ENCODE measurements at regions not wholly inside any gene's neighbourhood (a gene's known extent, or its start where the extent isn't known, plus 50 kb on each side); places are given as distances from the start of the nearest gene placed in this dataset.
"Not testable (repeated sequence)": the region's sequence is repeated elsewhere in the genome, so short reads cannot be mapped to it uniquely, and the experiment has no call there.

DNA sequence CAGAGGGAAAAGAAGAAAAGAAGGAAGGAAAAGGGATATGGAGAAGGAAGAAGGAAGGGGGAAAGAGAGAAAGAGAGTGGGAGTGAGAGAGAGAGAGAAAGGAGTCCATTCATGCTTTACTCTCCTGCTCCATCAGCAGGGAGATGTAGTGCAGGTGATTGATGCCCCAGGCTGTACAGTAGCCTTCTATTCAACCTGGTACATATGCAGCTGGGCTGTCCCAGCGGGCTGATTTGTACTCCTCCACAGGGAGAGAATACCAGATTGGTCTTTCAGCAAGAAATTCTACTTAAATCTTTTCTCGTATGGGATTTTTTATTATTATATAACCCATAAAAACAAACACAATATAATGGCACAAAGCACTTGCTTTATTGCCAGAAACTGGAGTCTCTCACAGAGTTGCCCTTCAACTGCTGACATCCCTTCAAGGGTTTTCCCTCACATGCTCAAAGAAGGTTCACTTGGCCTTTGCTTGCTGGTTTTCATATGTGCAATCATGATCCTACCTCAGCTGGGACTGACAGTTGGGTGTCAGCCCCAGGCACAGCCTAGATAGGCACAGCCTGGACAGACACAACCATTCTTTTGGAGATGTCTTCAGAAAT, 380.1 kb upstream of the RIOK2 start:
- Mint-ChIP-seq H3K36me3 (no peaks in the 10 kb centered on the region), H3K27ac (no peak overlapping the region), H3K9me3 (peaks cover 34% of the 10 kb centered on the region), H3K4me3 (no peak overlapping the region), H3K27me3 (ENCODE audit: low read depth) (no peaks in the 10 kb centered on the region), H3K4me1 (no peaks in the 10 kb centered on the region)
- no peak for TF ChIP-seq CTCF (IDR thresholded peaks at IDR 0.05; ENCODE audit: unreplicated experiment)
- no peak for DNase-seq (ENCODE audit: low spot score in 2 of 2, unreplicated experiment in 2 of 2)

DNA sequence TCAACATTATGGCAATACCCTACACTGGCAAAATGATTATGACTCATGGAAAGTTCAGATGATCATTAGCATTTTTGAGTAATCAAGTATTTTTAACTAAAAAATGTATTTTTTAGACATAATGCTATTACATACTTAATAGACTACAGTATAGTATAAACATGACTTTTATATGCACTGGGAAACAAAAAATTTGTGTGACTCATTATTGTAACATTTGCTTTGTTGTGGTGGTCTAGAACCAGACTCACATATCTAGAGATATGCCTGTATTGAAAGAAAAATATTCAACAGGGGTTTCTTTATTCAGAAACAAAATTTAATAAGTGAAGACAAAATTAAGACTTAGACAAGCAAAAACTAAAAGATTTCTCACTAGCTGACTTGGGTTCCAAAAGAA, 385.3 kb upstream of the RIOK2 start:
- Mint-ChIP-seq H3K36me3 (peaks cover 1% of the 10 kb centered on the region), H3K27ac (no peak overlapping the region), H3K4me3 (no peak overlapping the region), H3K4me1 (no peaks in the 10 kb centered on the region), H3K9me3 (peaks cover 64% of the 10 kb centered on the region), H3K27me3 (ENCODE audit: low read depth) (no peaks in the 10 kb centered on the region)
- no peak for TF ChIP-seq CTCF (IDR thresholded peaks at IDR 0.05; ENCODE audit: unreplicated experiment)
- DNase-seq (ENCODE audit: low spot score in 2 of 2, unreplicated experiment in 2 of 2), result no peak

DNA sequence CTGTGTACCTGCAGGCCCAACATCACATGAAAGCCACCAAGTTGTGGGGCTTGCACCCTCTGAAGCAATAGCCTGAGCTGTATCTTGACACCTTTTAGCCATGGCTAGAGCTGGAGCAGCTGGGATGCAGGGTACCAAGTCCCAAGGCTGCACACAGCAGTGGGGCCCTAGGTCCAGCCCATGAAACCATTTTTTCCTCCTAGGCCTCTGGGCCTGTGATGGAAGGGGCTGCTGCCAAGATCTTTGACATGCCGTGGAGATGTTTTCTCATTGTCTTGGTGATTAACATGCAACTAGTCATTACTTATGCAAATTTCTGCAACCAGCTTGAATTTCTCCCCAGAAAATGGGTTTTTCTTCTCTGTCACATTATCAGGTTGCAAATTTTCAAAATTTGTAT, 387.2 kb upstream of the RIOK2 start:
- H3K4me1 Mint-ChIP-seq, result no peaks in the 10 kb centered on the region
- DNase-seq (ENCODE audit: low spot score in 2 of 2, unreplicated experiment in 2 of 2), result no peak
- H3K36me3 Mint-ChIP-seq, result peaks cover 1% of the 10 kb centered on the region
- H3K9me3 Mint-ChIP-seq, result peaks cover 64% of the 10 kb centered on the region
- TF ChIP-seq CTCF (IDR thresholded peaks at IDR 0.05; ENCODE audit: unreplicated experiment), result no peak
- H3K27me3 Mint-ChIP-seq (ENCODE audit: low read depth), result no peaks in the 10 kb centered on the region
- H3K27ac Mint-ChIP-seq, result no peak overlapping the region
- H3K4me3 Mint-ChIP-seq, result no peak overlapping the region

DNA sequence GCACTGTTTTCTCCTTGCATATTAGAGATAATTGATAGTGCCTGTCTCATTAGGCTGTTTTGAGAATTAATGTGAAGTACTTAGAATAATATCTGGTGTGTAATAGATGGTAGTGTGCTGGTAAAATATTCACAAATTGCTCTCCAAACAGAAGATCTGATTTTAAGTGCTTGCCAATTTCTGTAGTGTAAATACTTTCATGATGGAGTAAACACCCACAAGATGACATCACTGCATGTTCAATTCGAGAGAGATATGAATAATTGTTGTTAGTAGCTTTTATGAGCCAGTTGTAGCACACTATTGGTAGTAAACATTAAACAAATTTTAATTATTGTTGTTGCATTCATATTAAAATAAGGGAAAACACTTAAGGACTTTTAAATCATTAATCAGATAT, 392.3 kb upstream of the RIOK2 start:
- no peak for DNase-seq (ENCODE audit: low spot score in 2 of 2, unreplicated experiment in 2 of 2)
- H3K9me3 Mint-ChIP-seq, result peaks cover 38% of the 10 kb centered on the region
- no peaks in the 10 kb centered on the region for H3K4me1 Mint-ChIP-seq
- H3K36me3 Mint-ChIP-seq, result no peaks in the 10 kb centered on the region
- H3K4me3 Mint-ChIP-seq, result no peak overlapping the region
- no peak for TF ChIP-seq CTCF (IDR thresholded peaks at IDR 0.05; ENCODE audit: unreplicated experiment)
- no peak overlapping the region for H3K27ac Mint-ChIP-seq
- no peaks in the 10 kb centered on the region for H3K27me3 Mint-ChIP-seq (ENCODE audit: low read depth)

- TF ChIP-seq CTCF (IDR thresholded peaks at IDR 0.05; ENCODE audit: unreplicated experiment), result no peak
- Mint-ChIP-seq H3K36me3 (no peaks in the 10 kb centered on the region), H3K27ac (no peak overlapping the region), H3K27me3 (ENCODE audit: low read depth) (no peaks in the 10 kb centered on the region), H3K4me3 (no peak overlapping the region), H3K4me1 (no peaks in the 10 kb centered on the region), H3K9me3 (peaks cover 26% of the 10 kb centered on the region)
- DNase-seq (ENCODE audit: low spot score in 2 of 2, unreplicated experiment in 2 of 2), result no peak
Measured at GRCh38 chr5:97576956-97577355, 393.9 kb upstream of the RIOK2 start.

DNA sequence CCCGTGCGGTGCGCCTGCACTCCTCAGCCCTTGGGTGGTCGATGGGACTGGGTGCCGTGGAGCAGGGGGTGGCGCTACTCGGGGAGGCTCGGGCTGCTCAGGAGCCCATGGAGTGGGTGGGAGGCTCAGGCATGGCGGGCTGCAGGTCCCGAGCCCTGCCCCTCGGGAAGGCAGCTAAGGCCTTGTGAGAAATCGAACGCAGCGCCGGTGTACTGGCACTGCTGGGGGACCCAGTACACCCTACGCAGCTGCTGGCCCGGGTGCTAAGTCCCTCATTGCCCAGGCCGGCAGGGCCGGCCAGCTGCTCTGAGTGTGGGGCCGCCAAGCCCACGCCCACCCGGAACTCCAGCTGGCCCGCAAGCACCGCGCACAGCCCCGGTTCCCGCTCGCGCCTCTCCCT, 396.9 kb upstream of the RIOK2 start:
- H3K9me3 Mint-ChIP-seq, result peaks cover 13% of the 10 kb centered on the region
- not testable (repeated sequence) for H3K27me3 Mint-ChIP-seq (ENCODE audit: low read depth); H3K36me3 Mint-ChIP-seq; H3K4me1 Mint-ChIP-seq; H3K4me3 Mint-ChIP-seq; DNase-seq (ENCODE audit: low spot score in 2 of 2, unreplicated experiment in 2 of 2); H3K27ac Mint-ChIP-seq

All from mesothelial cell of epicardium (in vitro differentiated cells).